ENCODE measurements at regions not wholly inside any gene's neighbourhood (a gene's known extent, or its start where the extent isn't known, plus 50 kb on each side); places are given as distances from the start of the nearest gene placed in this dataset.

DNA sequence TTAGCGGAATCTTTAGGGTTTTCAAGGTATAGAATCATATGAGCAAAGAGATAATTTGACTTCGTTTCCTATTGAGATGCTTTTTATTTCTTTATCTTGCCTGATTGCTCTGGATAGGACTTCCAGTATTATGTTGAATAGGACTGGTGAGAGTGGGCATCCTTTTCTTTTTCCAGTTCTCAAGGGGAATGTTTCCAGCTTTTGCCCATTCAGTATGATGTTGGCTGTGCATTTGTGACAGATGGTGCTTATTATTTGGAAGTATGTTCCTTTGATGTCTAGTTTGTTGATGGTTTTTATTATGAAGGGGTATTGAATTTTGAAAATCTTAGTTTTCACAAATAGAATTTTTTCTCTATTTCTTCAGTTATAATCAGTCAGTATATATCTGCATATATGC lies 656.6 kb upstream of the MAP3K7 start:
- no peak for TF ChIP-seq CTCF (conservative IDR thresholded peaks at IDR 0.05; ENCODE audit: low read depth)
- H3K27ac ChIP-seq = no peak overlapping the region
- no peak for DNase-seq (ENCODE audit: low spot score)
- CTCF ChIA-PET = no interaction called here
- POLR2A ChIA-PET (ENCODE audit: low non-redundant PET) = no interaction called here

GRCh38 chr6:91242614-91242949 lies 655.7 kb upstream of the MAP3K7 start:
- CTCF ChIA-PET = no interaction called here
- no peak overlapping the region for H3K27ac ChIP-seq
- TF ChIP-seq CTCF (conservative IDR thresholded peaks at IDR 0.05; ENCODE audit: low read depth) = no peak
- DNase-seq (ENCODE audit: low spot score) = no peak
- POLR2A ChIA-PET (ENCODE audit: low non-redundant PET) = no interaction called here

DNA sequence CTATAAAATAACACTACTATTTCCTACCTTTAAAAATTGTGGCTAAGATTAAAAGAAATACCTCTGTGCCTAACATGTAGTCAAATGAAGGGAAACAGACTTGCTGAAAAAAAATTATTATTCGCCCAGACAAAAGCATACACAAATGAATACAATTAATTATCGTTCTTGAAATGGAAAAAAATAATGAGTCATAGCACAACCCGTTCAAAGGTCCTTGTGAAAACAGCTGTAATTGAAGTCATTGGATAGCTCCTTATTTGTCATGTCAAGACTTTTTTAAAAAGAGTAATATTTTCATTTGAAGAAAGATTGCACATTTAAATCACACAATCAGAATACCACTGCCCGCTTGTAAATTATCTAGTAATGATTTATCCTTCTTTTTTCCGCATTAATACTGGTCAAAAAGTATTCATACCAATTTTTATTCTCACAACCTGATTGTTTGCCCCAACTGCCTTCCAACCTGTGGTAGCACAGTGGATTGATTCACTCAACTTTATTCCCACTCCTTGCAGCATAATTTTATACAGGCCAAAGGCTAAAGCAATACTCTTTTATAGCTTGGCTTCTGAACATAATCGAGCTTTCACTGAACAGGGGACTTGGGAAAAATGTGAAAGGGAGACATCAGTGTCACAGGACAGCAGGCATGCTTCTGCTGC lies 655.2 kb upstream of the MAP3K7 start:
- POLR2A ChIA-PET (ENCODE audit: low non-redundant PET) = no interaction called here
- H3K27ac ChIP-seq = no peak overlapping the region
- no peak for TF ChIP-seq CTCF (conservative IDR thresholded peaks at IDR 0.05; ENCODE audit: low read depth)
- CTCF ChIA-PET = interaction anchor here (0.7 kb wide), 1 partner anchor 20 kb away, joined by 4 read pairs; no protein-coding TSS in a partner anchor
- no peak for DNase-seq (ENCODE audit: low spot score)

DNA sequence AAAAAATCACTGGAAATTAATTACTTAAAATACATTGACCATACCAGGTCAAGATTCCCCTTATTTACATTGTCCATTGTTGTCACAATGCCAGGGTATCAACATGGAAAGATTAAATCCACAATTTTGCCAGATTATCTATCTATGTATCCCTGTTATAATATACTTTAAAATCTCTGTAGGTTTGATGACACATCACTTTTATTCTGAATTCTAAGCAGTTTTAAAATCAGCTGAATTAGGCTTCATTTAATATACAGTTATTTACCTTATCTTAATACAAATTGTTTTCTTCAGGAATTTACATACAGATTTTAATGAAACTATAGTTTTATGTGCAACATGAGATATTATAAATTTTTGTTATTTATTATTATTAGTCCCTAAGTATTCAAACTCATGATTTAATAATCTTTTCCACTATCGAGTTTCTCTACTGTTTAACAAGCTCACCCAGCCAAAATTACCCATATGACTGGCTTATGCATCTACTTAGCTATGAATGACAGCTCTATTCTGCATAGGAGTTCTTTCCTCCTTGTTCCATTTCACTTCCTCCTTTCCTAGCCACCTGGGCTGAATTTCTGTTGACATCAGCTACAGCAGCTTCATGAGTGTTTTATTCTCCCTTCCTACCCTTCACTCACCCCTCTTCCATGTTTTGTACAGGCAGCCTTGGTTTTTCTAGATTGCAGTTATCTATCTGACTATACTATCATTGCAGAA lies 654.2 kb upstream of the MAP3K7 start:
- ChIA-PET POLR2A (ENCODE audit: low non-redundant PET) (no interaction called here), CTCF (interaction anchor here (0.6 kb wide), 1 partner anchor 209 kb away, joined by 3 read pairs; no protein-coding TSS in a partner anchor)
- H3K27ac ChIP-seq = no peak overlapping the region
- TF ChIP-seq CTCF (conservative IDR thresholded peaks at IDR 0.05; ENCODE audit: low read depth) = no peak
- DNase-seq (ENCODE audit: low spot score) = no peak

GRCh38 chr6:91221072-91221720 lies 634.3 kb upstream of the MAP3K7 start:
- POLR2A ChIA-PET (ENCODE audit: low non-redundant PET) = no interaction called here
- CTCF ChIA-PET = no interaction called here
- H3K27ac ChIP-seq = no peak overlapping the region
- TF ChIP-seq CTCF (conservative IDR thresholded peaks at IDR 0.05; ENCODE audit: low read depth) = no peak
- DNase-seq (ENCODE audit: low spot score) = no peak

GRCh38 chr6:91213229-91213901 lies 626.5 kb upstream of the MAP3K7 start:
- no peak for DNase-seq (ENCODE audit: low spot score)
- no peak for TF ChIP-seq CTCF (conservative IDR thresholded peaks at IDR 0.05; ENCODE audit: low read depth)
- ChIA-PET POLR2A (ENCODE audit: low non-redundant PET) (no interaction called here), CTCF (no interaction called here)
- no peak overlapping the region for H3K27ac ChIP-seq
